OCI-LY7 (cell line): ENCODE measurements at regions not wholly inside any gene's neighbourhood (a gene's known extent, or its start where the extent isn't known, plus 50 kb on each side); places are given as distances from the start of the nearest gene placed in this dataset.

ENCODE experiments used
- BruUV-seq: library from RNA; stranded (reverse); fragments of 400-500 nt; replicated peaks from 2 replicates; lab custom pipeline; 2021; lab: Mats Ljungman, UMichigan
- CTCF ChIA-PET: fragments of 300-600 bp; sonication (Branson Sonifier 250); formaldehyde crosslinking; loops from one replicate; lab custom pipeline; 2022; ENCODE audit warnings: antibody characterized with exemption; ENCODE audit not compliant: unreplicated experiment; lab: Charles Lee
- POLR2A ChIA-PET: fragments of 300-600 bp; sonication (Branson Sonifier 250); formaldehyde crosslinking; loops from one replicate; lab custom pipeline; 2022; ENCODE audit warnings: antibody characterized with exemption; lab: Charles Lee
- DNase-seq: peaks from one replicate; pipeline ENCODE4 v3.0.0-alpha.2; 2015; ENCODE audit warnings: low spot score
- H2AFZ ChIP-seq: fragments of 200-600 bp; sonication (generic), shearing (Covaris generic); 2 replicates; pipeline ENCODE4 v1.6.1; 2014; ENCODE audit warnings: mild to moderate bottlenecking, antibody characterized with exemption, low read length, moderate library complexity
- H3K27ac ChIP-seq: fragments of 200-600 bp; sonication (generic); 2 replicates; pipeline ENCODE4 v1.5.1; 2014; ENCODE audit warnings: mixed run types, low read depth, mild to moderate bottlenecking, moderate library complexity, low read length, inconsistent platforms; ENCODE audit not compliant: poor library complexity, severe bottlenecking
- H3K36me3 ChIP-seq: fragments of 200-600 bp; sonication (generic); 2 replicates; pipeline ENCODE4 v1.6.1; 2014; ENCODE audit warnings: mild to moderate bottlenecking, antibody characterized with exemption, low read length, moderate library complexity, mixed read lengths; ENCODE audit not compliant: insufficient read depth
- H3K4me1 ChIP-seq: fragments of 200-600 bp; sonication (generic); 2 replicates; pipeline ENCODE4 v1.5.1; 2014; ENCODE audit warnings: mild to moderate bottlenecking, low read length; ENCODE audit not compliant: insufficient read depth, poor library complexity, severe bottlenecking
- H3K4me2 ChIP-seq: fragments of 200-600 bp; sonication (generic); 2 replicates; pipeline ENCODE4 v1.6.1; 2014; ENCODE audit warnings: mild to moderate bottlenecking, low read length
- H3K4me3 ChIP-seq: fragments of 200-600 bp; sonication (generic); 2 replicates; pipeline ENCODE4 v1.5.1; 2014; ENCODE audit warnings: mild to moderate bottlenecking, low read depth, low read length; ENCODE audit not compliant: poor library complexity, severe bottlenecking
- H3K79me2 ChIP-seq: fragments of 200-600 bp; sonication (generic); 2 replicates; pipeline ENCODE4 v1.6.1; 2016; ENCODE audit warnings: low read depth, mild to moderate bottlenecking, low read length, moderate library complexity, mixed read lengths; ENCODE audit not compliant: insufficient read depth
- H3K9me2 ChIP-seq: fragments of 200-600 bp; sonication (generic); 2 replicates; pipeline ENCODE4 v1.6.1; 2016; ENCODE audit warnings: mild to moderate bottlenecking, low read length, mixed read lengths; ENCODE audit not compliant: insufficient read depth
- H3K9me3 ChIP-seq: fragments of 200-600 bp; sonication (generic); 2 replicates; pipeline ENCODE4 v1.6.1; 2014; ENCODE audit warnings: mild to moderate bottlenecking, mixed run types, low read length, mixed read lengths
- H4K20me1 ChIP-seq: fragments of 200-600 bp; sonication (generic); 2 replicates; pipeline ENCODE4 v1.6.1; 2014; ENCODE audit warnings: mild to moderate bottlenecking, antibody characterized with exemption, low read length, moderate library complexity, mixed read lengths; ENCODE audit not compliant: insufficient read depth
- CTCF ChIP-seq: fragments of 200-600 bp; sonication (generic); conservative IDR thresholded peaks from 2 replicates; pipeline ENCODE4 v1.5.1; 2014; ENCODE audit warnings: mild to moderate bottlenecking, antibody characterized with exemption, low read length, moderate library complexity, mixed read lengths
- EZH2phosphoT487 ChIP-seq: fragments of 200-600 bp; sonication (generic); IDR thresholded peaks from 2 replicates; pipeline ENCODE4 v1.6.1; 2018; ENCODE audit warnings: low read depth, borderline replicate concordance, mild to moderate bottlenecking, mixed run types, antibody characterized with exemption, low read length, moderate library complexity, mixed read lengths
- intact Hi-C: fragments of 100-400 bp; cut with micrococcal nuclease; formaldehyde crosslinking; loops from one replicate; pipeline ENCODE4 v1.10.0; 2022; ENCODE audit not compliant: unreplicated experiment

GRCh38 chr6:114445846-114446245 lies 103.0 kb upstream of the HS3ST5 start:
- H3K36me3 ChIP-seq, result no peaks in the 10 kb centered on the region
- H3K9me3 ChIP-seq, result no peaks in the 10 kb centered on the region
- H3K4me3 ChIP-seq, result no peak overlapping the region
- H4K20me1 ChIP-seq, result no peaks in the 10 kb centered on the region
- H3K27ac ChIP-seq, result no peak overlapping the region
- no peak for TF ChIP-seq CTCF
- no peak for TF ChIP-seq EZH2phosphoT487
- intact Hi-C loops, result no loop called here
- ChIA-PET CTCF (no interaction called here), POLR2A (no interaction called here)
- no peaks in the 10 kb centered on the region for H3K79me2 ChIP-seq
- no peak overlapping the region for H3K4me2 ChIP-seq
- DNase-seq, result no peak
- no TSS peak for BruUV-seq
- H3K4me1 ChIP-seq, result no peaks in the 10 kb centered on the region
- no peaks in the 10 kb centered on the region for H3K9me2 ChIP-seq
- no peak overlapping the region for H2AFZ ChIP-seq

- Histone ChIP-seq H3K4me2 (no peak overlapping the region), H3K4me3 (no peak overlapping the region), H2AFZ (no peak overlapping the region), H3K9me3 (no peaks in the 10 kb centered on the region), H3K4me1 (no peaks in the 10 kb centered on the region), H4K20me1 (no peaks in the 10 kb centered on the region), H3K79me2 (no peaks in the 10 kb centered on the region), H3K27ac (no peak overlapping the region), H3K9me2 (no peaks in the 10 kb centered on the region; the same call in 1 of the 2 replicates), H3K36me3 (no peaks in the 10 kb centered on the region)
- ChIA-PET CTCF (no interaction called here), POLR2A (interaction anchor here (0.6 kb wide), 1 partner anchor 11 kb away, joined by 3 read pairs; no protein-coding TSS in a partner anchor)
- no TSS peak for BruUV-seq
- intact Hi-C loops, result no loop called here
- DNase-seq, result no peak
- no peak for TF ChIP-seq CTCF
- TF ChIP-seq EZH2phosphoT487, result no peak
Observed at GRCh38 chr6:114439411-114439810, 96.6 kb upstream of the HS3ST5 start.

- Histone ChIP-seq H3K4me1 (no peaks in the 10 kb centered on the region), H3K4me3 (no peak overlapping the region), H2AFZ (no peak overlapping the region), H3K79me2 (no peaks in the 10 kb centered on the region), H3K4me2 (no peak overlapping the region), H3K27ac (no peak overlapping the region), H4K20me1 (no peaks in the 10 kb centered on the region), H3K36me3 (no peaks in the 10 kb centered on the region), H3K9me2 (no peaks in the 10 kb centered on the region; the same call in 1 of the 2 replicates), H3K9me3 (no peaks in the 10 kb centered on the region)
- intact Hi-C loops, result no loop called here
- CTCF ChIA-PET, result no interaction called here
- TF ChIP-seq CTCF (no peak), EZH2phosphoT487 (no peak)
- no peak for DNase-seq
- POLR2A ChIA-PET, result interaction anchor here (0.7 kb wide), 1 partner anchor 141 kb away, joined by 3 read pairs; no protein-coding TSS in a partner anchor
- no TSS peak for BruUV-seq
Observed at GRCh38 chr6:114437235-114437634, 94.4 kb upstream of the HS3ST5 start.
